ENCODE measurements at regions not wholly inside any gene's neighbourhood (a gene's known extent, or its start where the extent isn't known, plus 50 kb on each side); places are given as distances from the start of the nearest gene placed in this dataset.
A peak's percentile ranks its signal among the peaks of the same experiment; 100 is the strongest.
"Not testable (repeated sequence)": the region's sequence is repeated elsewhere in the genome, so short reads cannot be mapped to it uniquely, and the experiment has no call there.

- not testable (repeated sequence) for DNase-seq
Measured at GRCh38 chr5:36426070-36426469, 124.4 kb upstream of the RANBP3L start.

- no peak for DNase-seq
Measured at GRCh38 chr5:36435516-36435915, 133.8 kb upstream of the RANBP3L start.

- no peak for DNase-seq
Measured at GRCh38 chr5:36436306-36436705, 134.6 kb upstream of the RANBP3L start.

DNA sequence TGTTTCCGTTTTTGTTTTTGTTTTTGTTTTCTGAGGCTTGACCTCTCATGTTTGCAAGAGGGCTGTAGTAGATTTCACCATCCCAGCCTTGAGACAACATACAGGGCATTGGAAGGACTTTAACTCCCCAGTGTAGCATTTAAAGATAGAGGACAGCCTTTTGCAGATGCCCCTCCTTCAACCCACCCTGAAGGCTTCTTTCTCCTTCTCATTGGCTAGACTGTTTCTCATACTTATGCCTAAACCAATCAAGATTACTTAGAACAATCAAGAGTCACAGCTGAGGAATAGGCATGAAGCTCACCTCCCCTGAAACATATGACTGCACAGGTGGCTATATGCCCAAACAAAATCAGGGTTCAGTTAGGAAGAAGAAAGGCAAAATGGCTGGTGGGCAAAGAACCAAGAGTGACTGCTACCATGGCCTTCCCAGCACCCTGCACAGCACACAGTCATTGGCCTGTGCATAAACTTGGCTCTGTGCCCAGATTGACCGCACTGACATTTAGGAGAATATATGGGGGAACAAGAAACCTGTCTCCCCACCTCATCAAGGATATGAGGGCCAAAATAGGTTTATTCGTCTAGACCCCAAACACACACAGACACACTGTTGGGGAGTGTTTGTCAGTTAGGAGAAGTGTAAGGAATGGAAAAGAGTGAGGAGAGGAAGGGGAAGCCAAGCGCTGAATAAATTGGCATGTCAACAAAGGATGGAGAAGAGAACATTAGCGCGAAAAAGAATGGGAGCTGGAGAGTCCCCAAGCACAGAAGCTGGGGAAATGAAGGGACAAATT lies 137.3 kb upstream of the RANBP3L start:
- no peak for DNase-seq

DNA sequence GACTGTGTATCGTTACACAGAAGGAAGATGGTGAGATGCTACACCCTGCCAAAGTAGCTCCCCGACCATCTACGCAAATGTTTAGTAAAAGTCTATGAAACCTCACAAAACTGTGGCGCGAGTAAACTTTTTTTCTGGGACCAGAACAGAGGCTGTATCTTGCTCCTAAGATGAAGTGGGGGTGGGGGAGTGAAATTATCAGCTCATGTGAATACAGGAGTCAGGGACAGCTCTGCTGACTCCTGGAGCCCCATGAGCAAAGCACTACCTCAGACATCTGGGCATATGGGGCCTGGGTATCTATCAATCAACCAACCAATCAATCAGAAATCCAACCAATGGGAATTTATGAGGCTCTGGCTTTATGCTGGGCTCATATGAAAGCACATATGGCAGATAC lies 138.6 kb upstream of the RANBP3L start:
- no peak for DNase-seq

- no peak for DNase-seq
Measured at GRCh38 chr5:36441280-36441679, 139.6 kb upstream of the RANBP3L start.

DNA sequence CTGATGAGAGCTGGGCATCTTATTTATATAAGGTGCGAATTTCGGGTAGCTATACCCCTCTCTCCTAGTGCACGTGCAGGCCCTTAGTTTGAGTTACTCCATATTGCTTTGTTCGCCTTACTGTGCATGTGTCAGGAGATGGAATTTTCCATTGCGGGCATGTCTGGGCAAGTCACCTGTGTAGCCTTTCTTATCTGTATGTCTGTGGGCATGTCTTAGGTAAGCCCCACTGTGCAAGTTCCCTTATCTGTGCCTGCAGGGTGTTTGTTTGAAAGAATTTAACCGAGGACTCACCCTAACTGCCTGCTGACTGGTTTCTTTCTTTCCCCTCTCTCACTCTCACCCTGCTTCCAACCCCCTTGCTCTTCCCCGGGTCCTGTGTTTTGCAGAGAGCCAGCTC lies 140.7 kb upstream of the RANBP3L start:
- DNase-seq: no peak

GRCh38 chr5:36442796-36443195 lies 141.1 kb upstream of the RANBP3L start:
- no peak for DNase-seq

DNA sequence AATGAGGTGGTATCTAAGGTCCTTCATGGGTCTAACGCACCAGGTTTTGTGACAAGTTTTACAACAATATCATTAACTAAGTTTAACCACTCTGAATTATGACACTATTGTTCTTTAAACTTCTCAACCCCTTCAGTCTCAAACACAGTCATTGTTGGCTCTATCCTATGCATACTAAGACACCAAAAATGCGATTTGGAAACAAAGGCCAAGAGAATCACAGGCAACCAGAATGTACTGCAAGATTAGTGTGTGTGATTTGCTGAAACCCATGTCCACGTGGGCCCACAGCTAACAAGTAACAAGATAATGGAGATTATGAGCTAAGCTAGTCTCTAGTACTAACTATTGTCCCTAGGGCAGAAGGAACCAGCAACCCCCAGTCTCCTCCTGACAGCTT lies 142.2 kb upstream of the RANBP3L start:
- DNase-seq: no peak

DNA sequence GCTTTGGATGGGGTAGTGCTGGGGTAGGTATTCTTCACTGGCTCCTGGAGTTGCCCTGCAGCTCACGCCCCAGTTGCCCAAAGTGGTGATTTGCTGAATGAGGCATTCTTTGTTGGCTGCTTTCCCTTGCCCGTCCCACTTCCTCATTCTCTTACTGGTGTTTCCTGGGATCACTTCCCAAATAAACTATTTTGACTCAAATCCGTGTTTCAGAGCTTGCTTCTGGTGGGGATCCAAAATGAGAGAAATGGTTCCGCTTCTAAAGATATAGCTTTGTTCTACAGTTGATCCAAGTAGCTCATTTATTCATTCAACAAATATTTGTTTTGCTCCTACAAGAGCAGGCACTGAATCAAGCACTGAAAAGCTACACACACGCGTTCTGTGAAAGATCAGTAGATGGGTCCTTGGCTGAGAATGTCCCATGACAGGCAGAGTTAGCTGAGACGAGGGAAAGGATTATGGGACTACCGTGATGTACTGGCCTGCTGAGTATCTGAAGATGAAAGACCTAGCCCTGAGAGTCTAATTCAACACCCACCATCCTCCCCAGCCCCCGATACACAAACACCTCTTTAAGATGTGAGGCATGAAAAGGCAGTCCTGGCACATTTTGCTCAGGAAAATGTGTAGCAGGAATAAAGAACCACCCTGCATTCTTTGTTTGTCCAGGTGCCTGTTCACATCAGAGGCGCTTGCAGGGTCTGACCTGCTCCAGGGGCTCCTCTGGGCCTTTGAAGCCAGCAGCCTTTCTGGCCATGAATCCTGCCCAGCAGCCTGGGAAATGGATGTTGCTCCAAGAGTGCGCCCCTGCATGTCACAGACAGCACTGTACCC lies 143.1 kb upstream of the RANBP3L start:
- peak in 1 of 2 donors; percentile 25 for DNase-seq

DNA sequence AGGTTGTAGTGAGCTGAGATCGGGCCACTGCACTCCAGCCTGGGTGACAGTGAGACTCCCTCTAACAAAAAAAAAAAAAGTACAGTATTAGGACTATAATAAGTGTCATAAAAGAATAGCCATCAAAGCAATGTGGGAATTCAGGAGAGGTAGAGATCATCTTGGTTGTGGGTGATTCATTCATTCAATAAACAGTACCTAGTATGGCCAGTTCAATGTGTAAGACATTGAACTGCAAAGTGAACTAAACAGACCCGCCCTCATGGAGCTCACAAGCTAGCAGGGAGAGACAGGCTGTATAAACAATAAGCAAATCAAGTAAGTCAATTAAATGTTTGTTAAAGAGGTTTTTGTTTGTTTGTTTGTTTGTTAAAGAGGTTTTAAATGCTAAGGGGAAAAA lies 146.1 kb upstream of the RANBP3L start:
- no peak for DNase-seq

DNA sequence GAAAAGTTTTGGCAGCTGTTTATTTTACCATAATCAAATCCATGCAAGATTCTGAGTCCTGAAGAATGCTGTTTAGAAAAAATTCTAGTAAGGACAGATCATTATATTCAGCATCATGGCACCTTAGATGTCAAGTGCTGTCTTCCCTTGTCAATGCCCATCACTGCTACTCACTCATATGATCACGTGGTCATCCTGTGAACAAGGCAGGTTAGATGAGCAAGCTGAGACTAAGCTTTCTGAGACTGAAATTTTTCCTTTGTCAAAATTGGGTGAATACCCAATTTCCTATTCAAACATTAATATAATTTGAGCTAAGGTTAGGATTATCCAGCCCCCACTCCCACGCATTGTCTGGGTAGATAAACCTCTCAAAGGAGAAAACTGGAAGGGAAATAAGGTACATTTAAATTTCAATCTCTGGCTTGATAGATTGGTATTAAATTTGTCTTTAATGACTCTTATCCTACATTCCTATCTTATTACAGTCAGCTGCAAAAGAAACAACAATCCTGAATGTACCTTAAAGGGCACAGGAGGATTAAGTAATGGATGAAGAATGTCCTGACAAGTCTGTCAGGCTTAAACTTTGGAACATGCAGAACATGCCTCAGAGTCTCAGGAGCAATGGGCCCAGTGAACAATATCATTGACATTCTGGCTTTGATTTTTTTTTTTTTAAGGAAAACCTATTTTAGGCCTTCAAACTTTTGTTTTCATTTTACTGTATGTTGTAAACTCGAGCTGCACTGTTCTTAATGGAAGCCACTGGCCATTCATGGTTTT lies 148.7 kb upstream of the RANBP3L start:
- no peak for DNase-seq

DNA sequence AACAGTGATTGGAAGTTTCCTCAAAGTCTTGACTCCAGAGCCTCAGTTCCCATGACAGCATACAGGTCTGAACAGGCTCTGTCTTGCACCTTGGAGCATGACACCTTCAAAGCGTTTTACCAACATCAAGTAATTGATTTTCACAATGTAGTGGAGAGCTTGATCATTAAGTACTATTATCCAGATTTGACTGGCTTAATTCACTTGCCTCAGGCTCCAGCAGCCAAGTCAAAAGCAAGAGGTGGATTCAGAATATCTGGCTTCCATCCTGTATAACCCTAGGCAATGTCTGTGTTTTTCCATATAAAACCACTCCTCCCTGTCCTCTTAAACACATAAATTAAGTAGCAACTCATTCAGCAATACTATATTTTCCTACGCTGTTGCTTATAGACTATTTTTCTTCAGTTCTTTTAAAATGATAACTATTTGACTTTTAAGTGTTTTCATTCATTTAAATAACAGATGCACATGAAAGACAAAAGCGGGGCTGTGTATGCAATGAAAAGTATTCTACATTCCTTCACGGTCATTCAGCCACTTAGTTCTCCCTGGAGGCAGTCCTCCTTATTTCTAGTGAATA lies 150.8 kb upstream of the RANBP3L start:
- DNase-seq: no peak

GRCh38 chr5:36457511-36458270 lies 148.7 kb upstream of the SLC1A3 start:
- no peak for DNase-seq

DNA sequence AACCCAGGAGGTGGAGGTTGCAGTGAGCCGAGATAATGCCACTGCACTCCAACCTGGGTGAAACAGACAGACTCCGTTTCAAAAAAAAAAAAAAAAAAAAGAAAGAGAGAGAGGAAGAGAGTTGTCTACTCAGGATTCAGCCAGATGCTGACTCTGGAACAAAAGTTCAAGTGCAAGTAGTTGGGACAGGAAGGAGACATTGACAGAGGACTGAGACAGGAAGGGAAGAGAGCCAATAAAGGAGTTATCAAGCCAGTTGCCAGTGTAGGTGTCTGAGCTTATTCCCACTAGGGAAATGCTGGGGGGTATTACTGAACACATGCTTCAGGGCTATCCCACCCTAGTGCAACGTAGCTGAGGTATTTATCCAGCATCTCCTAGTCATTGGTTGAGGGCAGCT lies 147.7 kb upstream of the SLC1A3 start:
- DNase-seq: no peak

DNA sequence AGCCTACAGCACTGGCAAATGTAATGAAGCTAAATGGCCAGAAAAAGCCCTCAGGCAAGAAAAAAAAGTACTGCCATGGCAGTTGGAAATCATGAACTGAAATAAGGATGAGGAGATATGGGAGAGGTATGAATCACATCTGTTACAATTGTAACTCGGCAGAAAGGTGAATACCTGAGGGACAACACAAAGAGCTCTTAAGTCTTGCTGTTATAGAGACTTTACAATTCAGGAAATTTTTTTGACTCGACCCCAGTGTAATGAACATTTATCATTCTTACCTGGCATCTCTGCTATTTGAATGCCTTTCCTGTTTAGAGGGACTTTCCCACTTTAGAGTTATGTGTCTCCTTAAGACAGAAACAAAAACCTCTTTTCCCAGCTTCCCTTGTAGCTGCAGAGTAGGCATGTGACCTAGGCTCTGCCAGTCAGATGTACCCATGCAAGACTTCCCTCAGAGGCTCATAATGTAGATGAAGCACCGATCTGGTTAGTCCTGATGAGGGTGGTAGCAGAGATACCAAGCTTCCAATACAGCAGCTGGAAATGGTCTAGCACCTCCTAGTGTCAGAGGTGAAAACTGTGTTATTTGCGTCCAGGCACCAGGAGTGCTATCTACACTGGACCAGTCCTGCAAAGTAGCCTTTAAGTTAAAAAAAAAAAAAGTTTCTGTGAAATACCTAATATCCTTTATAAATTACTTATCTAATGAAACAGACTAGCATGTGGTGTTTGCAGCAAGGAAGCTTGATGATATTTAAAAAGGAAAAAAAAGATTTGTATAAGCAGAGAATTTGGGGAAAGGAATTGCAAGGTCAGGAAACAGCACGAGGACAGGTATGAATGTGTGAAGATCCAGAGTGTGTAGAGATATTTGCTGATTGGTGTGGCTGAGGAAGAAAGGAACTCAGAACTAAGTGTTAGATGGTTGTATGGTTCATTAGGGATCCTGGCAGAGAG lies 146.9 kb upstream of the SLC1A3 start:
- DNase-seq: peak; percentile 13 to 31

DNA sequence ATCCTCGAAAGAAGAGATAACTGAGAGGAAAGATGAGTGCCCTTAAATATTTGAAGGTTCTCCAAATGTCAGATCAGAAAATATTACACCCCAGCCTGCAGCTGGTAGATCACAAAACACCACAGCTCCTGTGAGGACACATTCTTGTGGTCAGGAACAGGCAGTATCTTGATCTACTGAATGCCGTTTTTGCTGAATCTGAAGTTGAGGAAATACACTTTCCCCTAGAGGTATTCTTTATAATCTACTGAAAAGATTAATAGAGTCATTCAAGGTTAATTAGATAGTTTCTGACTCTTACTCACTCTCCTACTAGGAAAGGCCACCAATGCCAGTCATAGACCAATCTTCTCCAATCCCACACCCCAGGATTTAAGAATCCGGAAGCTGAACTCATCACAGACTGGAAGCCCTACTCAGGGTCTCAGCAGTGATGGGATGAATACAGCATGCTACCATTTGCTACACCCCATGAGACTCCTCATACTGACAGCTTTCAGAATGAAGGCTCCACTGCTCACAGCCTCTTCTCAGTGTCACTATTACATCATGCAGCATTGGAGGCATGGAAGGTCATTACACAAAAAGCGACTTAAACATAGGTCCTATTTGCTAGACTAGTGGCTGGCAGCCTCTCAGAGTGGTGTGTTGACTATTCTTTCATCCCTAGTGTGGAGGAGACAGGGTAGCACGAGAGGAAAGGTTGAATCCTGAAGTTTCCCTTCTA lies 143.9 kb upstream of the SLC1A3 start:
- DNase-seq: no peak

GRCh38 chr5:36475942-36476341 lies 130.5 kb upstream of the SLC1A3 start:
- DNase-seq: not testable (repeated sequence)

DNA sequence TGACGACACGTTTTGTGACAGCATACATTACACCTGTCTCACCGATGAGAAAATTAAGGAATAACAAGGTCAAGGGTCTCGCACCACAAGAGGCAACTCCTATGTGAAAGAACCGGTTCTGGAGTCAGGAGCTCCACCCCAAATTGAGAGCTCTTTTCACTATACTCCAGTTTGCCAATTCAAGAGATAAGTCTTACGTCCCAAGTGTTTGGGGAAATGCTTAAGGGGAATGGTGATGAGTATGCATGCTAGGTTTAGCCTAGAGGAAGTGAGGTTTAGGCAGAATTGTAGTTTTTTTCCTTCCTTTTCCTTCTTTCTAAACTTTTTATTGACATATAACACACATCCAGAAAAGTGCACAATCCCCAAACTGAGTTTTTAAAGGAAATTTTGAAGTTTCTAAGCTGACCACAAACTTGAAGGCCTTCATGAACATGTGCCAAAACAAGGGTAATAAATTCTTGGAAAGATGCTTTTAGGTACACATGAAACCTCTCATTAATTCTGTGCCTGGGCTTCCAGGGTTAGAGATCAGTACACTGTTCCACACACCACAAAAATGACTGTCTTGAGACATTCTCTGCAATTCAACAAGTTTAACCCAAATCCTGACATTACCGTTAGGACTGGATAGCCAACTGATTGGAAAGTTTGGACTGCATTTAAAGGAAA lies 127.6 kb upstream of the SLC1A3 start:
- no peak for DNase-seq

Measured in inflammatory macrophage (primary cell).